Endothelial cell (in vitro differentiated cells): ENCODE measurements at regions not wholly inside any gene's neighbourhood (a gene's known extent, or its start where the extent isn't known, plus 50 kb on each side); places are given as distances from the start of the nearest gene placed in this dataset.

Source experiments
- DNase-seq: peaks from one replicate; pipeline ENCODE4 v3.0.0; 2021; ENCODE audit warnings: low spot score
- H3K27ac Mint-ChIP-seq: one replicate; pipeline ENCODE4 v1.8.0; 2021; ENCODE audit warnings: mixed read lengths, inconsistent platforms; ENCODE audit not compliant: unreplicated experiment
- H3K27me3 Mint-ChIP-seq: one replicate; pipeline ENCODE4 v1.8.0; 2021; ENCODE audit warnings: mild to moderate bottlenecking, moderate library complexity, mixed read lengths, inconsistent platforms; ENCODE audit not compliant: unreplicated experiment
- H3K36me3 Mint-ChIP-seq: one replicate; pipeline ENCODE4 v1.8.0; 2021; ENCODE audit warnings: mild to moderate bottlenecking, low read depth, mixed read lengths, inconsistent platforms; ENCODE audit not compliant: unreplicated experiment
- H3K4me1 Mint-ChIP-seq: one replicate; pipeline ENCODE4 v1.8.0; 2021; ENCODE audit warnings: mild to moderate bottlenecking, mixed read lengths, inconsistent platforms; ENCODE audit not compliant: unreplicated experiment
- H3K4me3 Mint-ChIP-seq: one replicate; pipeline ENCODE4 v1.8.0; 2021; ENCODE audit warnings: mild to moderate bottlenecking, mixed read lengths, inconsistent platforms; ENCODE audit not compliant: unreplicated experiment
- H3K9me3 Mint-ChIP-seq: one replicate; pipeline ENCODE4 v1.8.0; 2021; ENCODE audit warnings: mixed read lengths, inconsistent platforms; ENCODE audit not compliant: unreplicated experiment
- CTCF ChIP-seq: fragments of 200-600 bp; sonication (generic); IDR thresholded peaks from one replicate; pipeline ENCODE4 v1.5.0; 2021; ENCODE audit warnings: antibody characterized with exemption; ENCODE audit not compliant: unreplicated experiment

- Mint-ChIP-seq H3K9me3 (no peaks in the 10 kb centered on the region), H3K4me1 (no peaks in the 10 kb centered on the region), H3K27me3 (no peaks in the 10 kb centered on the region), H3K4me3 (no peak overlapping the region), H3K36me3 (no peaks in the 10 kb centered on the region), H3K27ac (no peak overlapping the region)
- TF ChIP-seq CTCF = no peak
- DNase-seq = no peak
Measured at GRCh38 chr2:212610872-212611425, 72.3 kb upstream of the ERBB4 start.

GRCh38 chr2:212609479-212609878 is 70.9 kb upstream of the ERBB4 start:
- Mint-ChIP-seq H3K27ac (no peak overlapping the region), H3K4me1 (no peaks in the 10 kb centered on the region), H3K27me3 (no peaks in the 10 kb centered on the region), H3K9me3 (no peaks in the 10 kb centered on the region), H3K4me3 (no peak overlapping the region), H3K36me3 (no peaks in the 10 kb centered on the region)
- no peak for DNase-seq
- no peak for TF ChIP-seq CTCF

- no peaks in the 10 kb centered on the region for H3K27me3 Mint-ChIP-seq
- no peak for DNase-seq
- H3K36me3 Mint-ChIP-seq = no peaks in the 10 kb centered on the region
- no peak overlapping the region for H3K4me3 Mint-ChIP-seq
- no peak for TF ChIP-seq CTCF
- H3K9me3 Mint-ChIP-seq = no peaks in the 10 kb centered on the region
- no peaks in the 10 kb centered on the region for H3K4me1 Mint-ChIP-seq
- no peak overlapping the region for H3K27ac Mint-ChIP-seq
Measured at GRCh38 chr2:212607080-212607479, 68.5 kb upstream of the ERBB4 start.

GRCh38 chr2:212606232-212606631 is 67.6 kb upstream of the ERBB4 start:
- TF ChIP-seq CTCF = no peak
- H3K9me3 Mint-ChIP-seq = no peaks in the 10 kb centered on the region
- DNase-seq = no peak
- H3K27me3 Mint-ChIP-seq = no peaks in the 10 kb centered on the region
- no peak overlapping the region for H3K4me3 Mint-ChIP-seq
- no peak overlapping the region for H3K27ac Mint-ChIP-seq
- H3K4me1 Mint-ChIP-seq = no peaks in the 10 kb centered on the region
- H3K36me3 Mint-ChIP-seq = no peaks in the 10 kb centered on the region

- Mint-ChIP-seq H3K36me3 (no peaks in the 10 kb centered on the region), H3K9me3 (no peaks in the 10 kb centered on the region), H3K27ac (no peak overlapping the region), H3K4me3 (no peak overlapping the region), H3K27me3 (no peaks in the 10 kb centered on the region), H3K4me1 (no peaks in the 10 kb centered on the region)
- no peak for DNase-seq
- no peak for TF ChIP-seq CTCF
Measured at GRCh38 chr2:212596688-212597087, 58.1 kb upstream of the ERBB4 start.
